Peyer's patch (tissue), 4 donors: ENCODE measurements at regions not wholly inside any gene's neighbourhood (a gene's known extent, or its start where the extent isn't known, plus 50 kb on each side); places are given as distances from the start of the nearest gene placed in this dataset.
"Not testable (repeated sequence)": the region's sequence is repeated elsewhere in the genome, so short reads cannot be mapped to it uniquely, and the experiment has no call there.

Experiments
- DNase-seq, 3 donors: peaks; one replicate each; pipeline ENCODE4 v3.0.0-alpha.2; 2017 to 2019
- H3K27ac ChIP-seq, 4 donors: fragments of 200-600 bp; sonication (generic); one replicate each; pipeline ENCODE4 v1.5.1; 2016 to 2019
- H3K27me3 ChIP-seq, 2 donors: fragments of 200-600 bp; sonication (generic); one replicate each; pipeline ENCODE4 v1.5.1; 2019
- H3K36me3 ChIP-seq, 3 donors: fragments of 200-600 bp; sonication (generic); one replicate each; pipeline ENCODE4 v1.5.1; 2016 to 2019
- H3K4me1 ChIP-seq, 4 donors: fragments of 200-600 bp; sonication (generic); one replicate each; pipeline ENCODE4 v1.5.1; 2016 to 2019
- H3K4me3 ChIP-seq, 4 donors: fragments of 200-600 bp; sonication (generic); 1 replicate in 3 of 4; 2 replicates in 1 of 4; pipeline ENCODE4 v1.5.1; 2016 to 2019; ENCODE audit warnings: mild to moderate bottlenecking in 1 of 4
- H3K9me3 ChIP-seq, 4 donors: fragments of 200-600 bp; sonication (generic); one replicate each; pipeline ENCODE4 v1.5.1; 2016 to 2019; ENCODE audit warnings: mild to moderate bottlenecking in 1 of 4
- POLR2A ChIP-seq, 2 donors: fragments of 450-650 bp; IDR thresholded peaks; one replicate each; pipeline ENCODE4 v1.5.1; 2017; ENCODE audit warnings: antibody characterized with exemption in 2 of 2, mild to moderate bottlenecking in 2 of 2, moderate library complexity in 2 of 2
- TF ChIP-seq, protein P1 (sequence below), 6 experiments: fragments of 450-650 bp in 4 of 6; fragments of 200-600 bp in 2 of 6; sonication (generic) in 1 of 6; IDR thresholded peaks; one replicate each; pipeline ENCODE4 v1.5.1; 2017 to 2019; ENCODE audit warnings: antibody characterized with exemption in 6 of 6, mild to moderate bottlenecking in 3 of 6, moderate library complexity in 1 of 6

DNA sequence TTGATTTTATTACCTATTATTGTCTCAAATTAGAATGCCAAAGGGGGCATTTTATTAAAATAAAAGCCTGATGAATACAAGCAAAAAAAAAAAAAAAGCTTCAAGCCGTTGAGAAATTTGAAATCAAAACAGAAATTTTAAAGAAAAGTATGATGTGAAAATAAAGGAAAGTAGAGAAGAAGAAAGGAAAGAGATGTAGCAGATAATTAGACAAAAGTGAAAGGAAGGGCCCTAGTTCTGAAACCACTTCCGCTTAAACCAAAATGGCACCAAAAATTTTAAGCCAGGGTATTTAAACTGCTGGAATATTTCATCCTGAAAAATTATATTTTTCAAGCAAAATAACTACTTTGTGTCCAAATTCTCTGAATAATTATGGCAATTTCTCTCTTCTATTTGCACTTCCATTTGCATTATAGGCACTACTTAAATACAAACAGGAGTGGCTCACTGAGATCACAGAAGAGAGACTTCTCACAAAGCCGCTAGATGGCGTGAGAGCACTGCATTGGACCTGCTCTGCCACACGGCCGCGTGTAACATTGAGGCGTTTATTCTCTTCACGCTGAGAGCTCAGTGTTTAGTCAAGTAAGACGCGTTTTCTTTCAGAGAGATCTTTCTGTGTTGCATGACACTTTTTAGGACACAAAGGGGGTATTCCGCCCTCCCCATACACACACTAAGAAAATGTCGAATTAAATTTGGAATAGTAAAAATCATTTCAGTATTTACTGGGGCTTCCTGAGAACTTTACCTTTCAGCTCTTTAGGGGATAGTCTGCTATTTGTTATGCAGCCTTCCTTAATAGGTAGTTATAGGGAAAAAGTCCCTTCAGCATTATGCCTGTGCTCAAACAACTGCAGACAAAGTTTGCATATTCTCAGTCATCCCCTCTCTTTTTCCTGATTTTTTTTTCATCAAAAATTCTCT lies 368.4 kb upstream of the CCNH start:
- no peak overlapping the region for H3K4me3 ChIP-seq
- H3K9me3 ChIP-seq: no peaks in the 10 kb centered on the region
- DNase-seq: peak; percentile 55 to 87 (median 66)
- no peaks in the 10 kb centered on the region for H3K36me3 ChIP-seq
- TF ChIP-seq POLR2A (IDR thresholded peaks at IDR 0.05): no peak
- TF ChIP-seq, protein P1, sequence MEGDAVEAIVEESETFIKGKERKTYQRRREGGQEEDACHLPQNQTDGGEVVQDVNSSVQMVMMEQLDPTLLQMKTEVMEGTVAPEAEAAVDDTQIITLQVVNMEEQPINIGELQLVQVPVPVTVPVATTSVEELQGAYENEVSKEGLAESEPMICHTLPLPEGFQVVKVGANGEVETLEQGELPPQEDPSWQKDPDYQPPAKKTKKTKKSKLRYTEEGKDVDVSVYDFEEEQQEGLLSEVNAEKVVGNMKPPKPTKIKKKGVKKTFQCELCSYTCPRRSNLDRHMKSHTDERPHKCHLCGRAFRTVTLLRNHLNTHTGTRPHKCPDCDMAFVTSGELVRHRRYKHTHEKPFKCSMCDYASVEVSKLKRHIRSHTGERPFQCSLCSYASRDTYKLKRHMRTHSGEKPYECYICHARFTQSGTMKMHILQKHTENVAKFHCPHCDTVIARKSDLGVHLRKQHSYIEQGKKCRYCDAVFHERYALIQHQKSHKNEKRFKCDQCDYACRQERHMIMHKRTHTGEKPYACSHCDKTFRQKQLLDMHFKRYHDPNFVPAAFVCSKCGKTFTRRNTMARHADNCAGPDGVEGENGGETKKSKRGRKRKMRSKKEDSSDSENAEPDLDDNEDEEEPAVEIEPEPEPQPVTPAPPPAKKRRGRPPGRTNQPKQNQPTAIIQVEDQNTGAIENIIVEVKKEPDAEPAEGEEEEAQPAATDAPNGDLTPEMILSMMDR (IDR thresholded peaks at IDR 0.05): peak; percentile 41 to 91 (median 86)
- no peaks in the 10 kb centered on the region for H3K27me3 ChIP-seq
- no peaks in the 10 kb centered on the region for H3K4me1 ChIP-seq
- no peak overlapping the region for H3K27ac ChIP-seq

DNA sequence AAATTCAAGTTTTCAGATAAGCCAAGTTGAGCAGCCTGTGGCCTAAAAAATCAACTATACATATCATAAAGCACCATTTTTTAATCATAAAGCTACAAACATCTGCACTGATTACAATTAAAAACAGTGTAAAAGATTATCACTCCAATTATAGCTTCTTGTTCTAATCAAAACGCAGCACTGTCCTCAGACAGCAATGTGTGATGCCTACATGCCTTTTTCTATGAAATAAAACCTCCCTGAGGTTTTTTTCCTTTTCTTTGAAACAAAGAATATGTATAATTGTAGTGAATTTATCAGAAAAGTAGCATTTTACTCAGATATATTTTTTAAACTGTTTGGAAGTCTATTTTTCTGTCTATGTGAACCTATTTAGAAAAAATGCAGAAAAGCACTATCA lies 366.1 kb upstream of the CCNH start:
- no peaks in the 10 kb centered on the region for H3K27me3 ChIP-seq
- no peak for DNase-seq
- no peaks in the 10 kb centered on the region for H3K9me3 ChIP-seq
- TF ChIP-seq, protein P1 (IDR thresholded peaks at IDR 0.05): no peak
- no peak for TF ChIP-seq POLR2A (IDR thresholded peaks at IDR 0.05)
- no peaks in the 10 kb centered on the region for H3K4me1 ChIP-seq
- no peak overlapping the region for H3K4me3 ChIP-seq
- no peak overlapping the region for H3K27ac ChIP-seq
- H3K36me3 ChIP-seq: no peaks in the 10 kb centered on the region

DNA sequence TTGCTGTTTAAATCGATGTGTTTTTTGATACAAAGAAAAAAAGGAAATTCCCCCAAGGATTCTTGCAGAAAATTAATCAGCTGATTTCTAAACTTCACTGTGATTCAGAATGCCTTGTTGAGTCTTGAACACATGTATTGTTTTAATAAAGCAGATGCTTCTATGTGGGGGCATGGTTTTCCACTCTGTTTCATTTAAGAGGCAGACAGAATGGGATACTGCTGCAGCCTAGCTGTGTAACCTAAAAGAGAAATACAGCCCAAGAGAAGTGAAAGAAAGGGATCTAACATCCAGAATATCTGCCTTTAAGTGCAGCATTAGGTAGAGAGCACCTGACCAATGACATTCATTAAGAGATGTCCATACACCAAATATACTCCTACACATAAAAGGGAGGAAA lies 365.1 kb upstream of the CCNH start:
- Histone ChIP-seq H3K4me1 (no peaks in the 10 kb centered on the region), H3K27ac (no peak overlapping the region), H3K36me3 (no peaks in the 10 kb centered on the region), H3K4me3 (no peak overlapping the region), H3K27me3 (no peaks in the 10 kb centered on the region), H3K9me3 (no peaks in the 10 kb centered on the region)
- no peak for DNase-seq
- TF ChIP-seq, protein P1 (IDR thresholded peaks at IDR 0.05): no peak
- no peak for TF ChIP-seq POLR2A (IDR thresholded peaks at IDR 0.05)

DNA sequence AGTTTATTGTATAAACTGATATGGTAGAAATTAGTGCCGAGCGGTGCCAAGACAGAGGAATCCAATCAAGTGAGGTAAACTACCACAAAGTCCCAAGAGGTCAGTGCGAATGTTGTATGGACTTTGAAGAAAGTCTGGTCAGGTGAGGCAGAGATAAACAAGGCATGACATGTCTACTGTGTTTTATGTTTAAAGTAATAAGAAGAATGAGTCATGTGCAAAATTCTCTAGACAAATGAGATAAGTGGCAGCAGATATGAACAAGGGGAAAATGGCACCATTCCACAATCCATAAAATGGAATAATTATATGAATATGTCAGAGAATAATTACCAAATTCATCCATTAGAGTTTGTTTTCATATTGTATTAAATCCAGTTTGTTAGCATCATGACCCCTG lies 364.1 kb upstream of the CCNH start:
- Histone ChIP-seq H3K9me3 (no peaks in the 10 kb centered on the region), H3K36me3 (no peaks in the 10 kb centered on the region), H3K27me3 (no peaks in the 10 kb centered on the region), H3K4me1 (no peaks in the 10 kb centered on the region), H3K27ac (no peak overlapping the region), H3K4me3 (no peak overlapping the region)
- DNase-seq: no peak
- TF ChIP-seq POLR2A (IDR thresholded peaks at IDR 0.05): no peak

DNA sequence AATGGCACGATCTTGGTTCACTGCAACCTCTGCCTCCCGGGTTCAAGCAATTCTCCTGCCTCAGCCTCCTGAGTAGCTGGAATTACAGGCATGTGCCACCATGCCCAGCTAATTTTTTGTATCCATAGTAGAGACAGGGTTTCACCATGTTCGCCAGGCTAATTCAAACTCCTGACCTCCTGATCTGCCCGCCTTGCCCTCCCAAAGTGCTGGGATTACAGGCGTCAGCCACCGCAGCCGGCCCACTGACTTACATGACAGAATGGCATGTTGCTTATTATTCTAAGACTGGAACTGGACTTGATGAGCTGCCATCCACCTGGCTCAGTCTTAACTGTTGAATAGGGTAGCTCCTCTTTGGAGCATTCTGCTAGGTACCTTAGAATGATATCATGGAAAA lies 363.6 kb upstream of the CCNH start:
- DNase-seq, H3K36me3 ChIP-seq, H3K4me1 ChIP-seq: not testable (repeated sequence)

DNA sequence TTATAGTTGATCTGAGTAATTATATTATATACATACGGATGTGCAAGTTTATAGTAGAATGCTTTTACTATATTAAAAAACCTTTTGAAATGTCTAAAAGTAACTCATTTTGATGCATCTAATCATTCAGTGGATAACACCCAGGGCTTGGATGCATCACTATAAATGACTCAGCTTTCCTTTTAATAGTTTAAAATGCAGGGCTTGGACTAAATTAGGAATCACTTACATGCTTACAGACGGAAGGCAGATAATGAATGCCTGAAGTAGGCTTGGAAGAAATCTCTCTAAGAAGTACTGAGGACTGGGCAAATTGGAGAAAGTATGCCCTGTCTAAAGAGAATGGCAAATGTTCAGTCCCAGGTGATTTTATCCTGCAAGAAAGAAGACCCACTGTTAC lies 362.5 kb upstream of the CCNH start:
- no peaks in the 10 kb centered on the region for H3K36me3 ChIP-seq
- no peak overlapping the region for H3K27ac ChIP-seq
- no peaks in the 10 kb centered on the region for H3K4me1 ChIP-seq
- TF ChIP-seq, protein P1 (IDR thresholded peaks at IDR 0.05): no peak
- no peak for TF ChIP-seq POLR2A (IDR thresholded peaks at IDR 0.05)
- H3K4me3 ChIP-seq: no peak overlapping the region
- H3K9me3 ChIP-seq: no peaks in the 10 kb centered on the region
- peaks cover 0 to 4% of the 10 kb centered on the region in 2 donors for H3K27me3 ChIP-seq
- no peak for DNase-seq

More for the DNA sequence above, 363.6 kb upstream of the CCNH start:
- not testable (repeated sequence) for H3K27me3 ChIP-seq, H3K4me3 ChIP-seq, H3K9me3 ChIP-seq, H3K27ac ChIP-seq
